ENCODE measurements at regions not wholly inside any gene's neighbourhood (a gene's known extent, or its start where the extent isn't known, plus 50 kb on each side); places are given as distances from the start of the nearest gene placed in this dataset.

DNA sequence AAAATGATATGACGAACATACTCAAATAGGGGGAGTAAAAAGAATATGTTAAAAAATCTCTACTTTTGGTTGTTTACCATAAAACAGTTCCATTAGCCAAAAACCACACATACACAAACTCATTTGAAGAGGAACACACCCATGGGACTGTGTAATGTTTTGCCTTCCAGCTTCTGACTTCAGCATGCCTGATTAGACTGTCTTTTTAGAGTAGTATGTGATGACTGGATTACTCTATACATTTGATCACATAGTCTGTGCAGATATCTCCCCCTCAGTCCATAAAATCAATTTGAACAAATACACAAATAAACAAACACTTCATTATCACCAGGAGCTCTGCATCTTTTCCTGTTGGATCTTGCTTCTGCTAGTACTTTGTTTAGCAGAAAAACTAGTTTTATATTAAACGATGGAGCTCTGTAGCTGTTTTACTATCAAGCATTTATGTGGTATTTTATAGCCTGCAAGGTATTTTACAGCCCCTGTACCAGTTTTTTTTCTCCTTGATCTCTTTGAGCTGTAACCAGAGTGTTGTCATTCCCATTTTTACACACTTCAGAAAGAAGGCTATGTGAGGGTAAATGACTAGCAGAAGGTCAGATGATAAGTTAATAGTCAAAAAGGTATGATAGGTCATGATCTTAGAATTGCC lies 866.5 kb upstream of the MAP3K7 start:
- intact Hi-C loops (cut with DNase I), result no loop called here
- Histone ChIP-seq H3K36me3 (no peaks in the 10 kb centered on the region), H3K27ac (no peak overlapping the region), H3K4me3 (no peak overlapping the region), H3K4me1 (no peaks in the 10 kb centered on the region), H3K9me3 (no peaks in the 10 kb centered on the region), H3K27me3 (no peaks in the 10 kb centered on the region)
- TF ChIP-seq, protein P1, sequence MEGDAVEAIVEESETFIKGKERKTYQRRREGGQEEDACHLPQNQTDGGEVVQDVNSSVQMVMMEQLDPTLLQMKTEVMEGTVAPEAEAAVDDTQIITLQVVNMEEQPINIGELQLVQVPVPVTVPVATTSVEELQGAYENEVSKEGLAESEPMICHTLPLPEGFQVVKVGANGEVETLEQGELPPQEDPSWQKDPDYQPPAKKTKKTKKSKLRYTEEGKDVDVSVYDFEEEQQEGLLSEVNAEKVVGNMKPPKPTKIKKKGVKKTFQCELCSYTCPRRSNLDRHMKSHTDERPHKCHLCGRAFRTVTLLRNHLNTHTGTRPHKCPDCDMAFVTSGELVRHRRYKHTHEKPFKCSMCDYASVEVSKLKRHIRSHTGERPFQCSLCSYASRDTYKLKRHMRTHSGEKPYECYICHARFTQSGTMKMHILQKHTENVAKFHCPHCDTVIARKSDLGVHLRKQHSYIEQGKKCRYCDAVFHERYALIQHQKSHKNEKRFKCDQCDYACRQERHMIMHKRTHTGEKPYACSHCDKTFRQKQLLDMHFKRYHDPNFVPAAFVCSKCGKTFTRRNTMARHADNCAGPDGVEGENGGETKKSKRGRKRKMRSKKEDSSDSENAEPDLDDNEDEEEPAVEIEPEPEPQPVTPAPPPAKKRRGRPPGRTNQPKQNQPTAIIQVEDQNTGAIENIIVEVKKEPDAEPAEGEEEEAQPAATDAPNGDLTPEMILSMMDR (IDR thresholded peaks at IDR 0.05), result no peak
- WGBS, 2 donors, result 51 to 53% methylated on average over 2 of the region's 2 CpGs
- ATAC-seq (no peak), DNase-seq (no peak), FAIRE-seq (no peak)

DNA sequence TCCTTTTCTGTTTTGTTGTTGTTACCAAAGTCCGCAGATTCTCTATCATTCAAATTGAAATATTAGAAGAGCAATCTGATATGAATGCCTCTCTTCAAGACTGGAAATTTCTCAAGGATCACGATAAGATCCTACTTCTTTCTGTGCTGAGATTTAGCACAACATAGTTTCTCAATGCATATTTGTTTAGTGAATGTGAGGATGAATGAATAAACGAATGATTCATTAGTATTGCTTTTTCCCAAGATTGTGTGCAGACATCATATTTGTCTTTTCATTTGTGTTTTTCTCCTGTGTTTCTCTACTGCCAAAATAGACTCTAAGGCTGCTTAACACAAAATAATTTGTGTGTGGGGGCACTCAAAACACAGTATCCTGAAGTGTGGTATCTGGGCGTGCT lies 862.7 kb upstream of the MAP3K7 start:
- FAIRE-seq (no peak), ATAC-seq (no peak), DNase-seq (no peak)
- no peaks in the 10 kb centered on the region for H3K27me3 ChIP-seq
- TF ChIP-seq, protein P1 (IDR thresholded peaks at IDR 0.05), result no peak
- intact Hi-C loops (cut with DNase I), result no loop called here
- no peak overlapping the region for H3K4me3 ChIP-seq
- 55 to 70% methylated on average over 4 of the region's 4 CpGs for WGBS, 2 donors
- no peaks in the 10 kb centered on the region for H3K9me3 ChIP-seq
- no peaks in the 10 kb centered on the region for H3K4me1 ChIP-seq
- H3K27ac ChIP-seq, result no peak overlapping the region
- H3K36me3 ChIP-seq, result no peaks in the 10 kb centered on the region

DNA sequence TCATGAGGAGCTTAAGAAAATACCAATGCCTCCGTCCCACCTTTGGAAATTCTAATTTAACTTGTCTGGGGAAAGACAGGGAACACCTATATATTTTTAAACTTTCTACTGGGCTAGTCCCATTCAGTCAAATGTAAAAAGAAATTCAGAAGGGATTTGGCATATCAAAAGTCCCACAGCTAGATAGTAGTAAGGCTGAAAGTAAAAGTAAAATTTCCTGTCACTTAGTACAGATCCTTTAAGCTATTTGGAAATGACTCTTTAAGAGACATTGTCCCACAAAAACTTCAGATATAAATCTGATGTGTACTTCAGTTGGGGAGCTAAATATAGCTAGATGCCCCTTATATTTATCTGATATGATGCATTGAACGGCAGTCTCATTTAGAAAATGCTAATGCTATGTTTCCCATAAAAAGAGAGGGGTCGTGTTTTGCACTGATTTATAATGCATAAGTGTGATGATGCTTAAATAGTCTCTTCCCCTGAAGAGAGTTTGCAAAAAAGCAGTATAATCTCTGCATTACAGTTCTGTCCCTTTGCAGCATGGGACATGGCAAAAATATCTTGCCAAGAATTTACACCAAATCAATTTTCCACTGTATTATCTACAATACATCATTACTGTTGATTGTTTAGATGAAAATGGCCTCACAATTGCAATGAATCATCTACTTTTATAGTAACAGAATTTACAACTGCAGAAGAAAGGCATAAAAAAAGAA lies 860.8 kb upstream of the MAP3K7 start:
- Histone ChIP-seq H3K36me3 (no peaks in the 10 kb centered on the region), H3K27me3 (no peaks in the 10 kb centered on the region), H3K4me3 (no peak overlapping the region), H3K27ac (no peak overlapping the region), H3K9me3 (no peaks in the 10 kb centered on the region), H3K4me1 (no peaks in the 10 kb centered on the region)
- DNase-seq (no peak), FAIRE-seq (no peak), ATAC-seq (no peak)
- TF ChIP-seq, protein P1 (IDR thresholded peaks at IDR 0.05), result no peak
- intact Hi-C loops (cut with DNase I), result no loop called here
- 53 to 75% methylated on average over 3 of the region's 3 CpGs for WGBS, 2 donors

DNA sequence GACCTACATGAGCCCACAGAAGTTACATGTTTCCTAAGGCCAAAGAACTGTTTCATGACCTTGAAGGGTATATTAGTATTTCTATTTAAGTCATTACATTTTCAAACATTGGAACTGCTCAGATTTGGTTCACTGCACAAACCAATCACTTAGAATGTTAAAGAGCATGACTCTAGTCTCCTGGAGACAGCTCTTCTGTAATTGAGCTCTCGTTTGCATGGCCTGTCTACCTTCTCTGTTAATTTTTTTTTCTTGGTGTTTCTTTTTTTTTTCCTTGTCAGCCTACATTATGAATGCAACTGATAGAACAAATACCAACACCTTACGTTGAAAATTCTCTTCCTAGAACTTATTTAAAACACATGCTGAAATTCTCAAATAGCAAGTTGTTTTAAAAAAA lies 860.2 kb upstream of the MAP3K7 start:
- H3K27ac ChIP-seq, result no peak overlapping the region
- no peaks in the 10 kb centered on the region for H3K4me1 ChIP-seq
- H3K27me3 ChIP-seq, result no peaks in the 10 kb centered on the region
- TF ChIP-seq, protein P1 (IDR thresholded peaks at IDR 0.05), result no peak
- DNase-seq, result no peak
- FAIRE-seq, result no peak
- no peaks in the 10 kb centered on the region for H3K9me3 ChIP-seq
- WGBS, 2 donors, result 29 to 37% methylated on average over 2 of the region's 2 CpGs
- H3K36me3 ChIP-seq, result no peaks in the 10 kb centered on the region
- H3K4me3 ChIP-seq, result no peak overlapping the region
- ATAC-seq, result no peak
- intact Hi-C loops (cut with DNase I), result no loop called here

DNA sequence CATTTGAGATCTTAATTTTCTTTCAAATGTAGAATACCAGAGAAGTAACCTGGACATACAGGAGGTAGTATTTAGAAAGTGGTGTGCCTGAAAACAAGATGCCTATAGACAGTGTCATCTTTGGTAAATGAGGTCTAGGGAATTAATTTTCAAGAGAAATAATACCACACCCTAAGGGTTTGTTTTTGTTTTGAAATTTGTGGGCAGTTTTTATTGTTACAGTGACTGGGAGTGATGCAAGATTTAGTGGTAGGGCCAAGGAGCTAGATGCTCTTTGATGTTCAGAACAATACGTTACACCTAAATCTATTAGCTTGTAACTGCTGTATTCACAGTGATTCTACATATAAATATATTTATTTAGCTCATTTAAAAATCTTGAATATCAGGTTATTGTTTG lies 856.5 kb upstream of the MAP3K7 start:
- H3K4me1 ChIP-seq, result no peaks in the 10 kb centered on the region
- no peak overlapping the region for H3K27ac ChIP-seq
- H3K4me3 ChIP-seq, result no peak overlapping the region
- DNase-seq (no peak), FAIRE-seq (no peak), ATAC-seq (no peak)
- intact Hi-C loops (cut with DNase I), result no loop called here
- no peaks in the 10 kb centered on the region for H3K9me3 ChIP-seq
- H3K36me3 ChIP-seq, result no peaks in the 10 kb centered on the region
- TF ChIP-seq, protein P1 (IDR thresholded peaks at IDR 0.05), result no peak
- no peaks in the 10 kb centered on the region for H3K27me3 ChIP-seq
- 44 to 64% methylated on average over 1 of the region's 1 CpG for WGBS, 2 donors
